A204.1 (cell line): ENCODE measurements at regions not wholly inside any gene's neighbourhood (a gene's known extent, or its start where the extent isn't known, plus 50 kb on each side); places are given as distances from the start of the nearest gene placed in this dataset.
"Not testable (repeated sequence)": the region's sequence is repeated elsewhere in the genome, so short reads cannot be mapped to it uniquely, and the experiment has no call there.

Source experiments
- FAIRE-seq: peaks from 2 replicates; lab custom pipeline; 2012; peaks lifted over from hg19 to GRCh38; lab: Jason Lieb, UNC

GRCh38 chr18:65287652-65288051 is 463.2 kb upstream of the CDH7 start:
- no peak for FAIRE-seq

DNA sequence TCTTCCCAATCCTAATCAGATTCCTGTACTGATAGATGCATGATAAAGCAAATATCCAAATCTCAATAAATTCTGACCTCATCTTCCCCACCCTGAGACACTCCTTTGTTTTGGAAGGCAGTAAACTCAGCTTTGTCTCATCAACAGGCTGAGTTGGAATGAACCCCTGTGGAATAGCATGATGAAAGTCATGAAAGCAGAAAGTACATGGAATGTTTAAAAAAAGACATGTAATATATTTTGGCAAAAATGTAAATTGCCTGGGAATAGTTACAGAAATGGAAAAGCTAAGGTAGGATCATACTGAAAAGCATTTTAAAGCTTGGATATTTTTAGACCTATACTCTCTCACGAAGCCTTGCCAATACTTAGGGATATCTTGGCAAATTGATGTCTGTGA is 468.7 kb upstream of the CDH7 start:
- FAIRE-seq: no peak

GRCh38 chr18:65279668-65280305 is 471.0 kb upstream of the CDH7 start:
- FAIRE-seq: no peak

DNA sequence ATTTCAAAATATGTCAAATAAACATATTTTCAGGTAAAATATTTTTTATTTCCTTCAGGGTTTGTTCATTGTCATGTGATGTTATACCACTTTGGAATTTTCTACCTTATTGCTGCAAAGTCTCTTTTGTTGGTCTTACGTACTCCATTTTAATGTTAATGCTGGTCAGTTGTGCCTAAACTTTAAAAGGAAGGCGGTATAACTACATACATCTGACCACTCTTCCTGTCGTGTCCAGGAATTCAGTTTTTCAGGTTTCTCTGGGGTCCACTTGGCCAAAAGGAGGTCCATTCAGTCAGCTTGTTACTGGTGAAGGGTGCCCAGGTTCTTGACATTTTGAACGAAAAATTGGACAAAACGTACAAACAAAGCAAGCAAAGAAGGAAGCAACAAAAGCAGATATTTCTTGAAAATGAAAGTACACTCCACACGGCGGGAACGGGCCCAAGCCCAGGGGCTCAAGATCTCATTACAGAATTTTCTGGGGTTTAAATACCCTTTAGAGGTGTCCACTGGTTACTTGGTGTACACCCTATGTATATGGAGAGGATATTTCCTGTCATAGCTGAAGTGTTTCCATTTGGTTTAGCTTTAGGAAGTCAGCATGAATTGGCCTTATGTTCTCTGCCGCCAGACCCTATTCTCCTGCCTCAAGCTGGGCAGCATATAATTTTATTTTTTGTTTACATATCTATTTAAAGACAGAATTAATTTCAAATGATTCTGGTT is 471.7 kb upstream of the CDH7 start:
- FAIRE-seq: no peak

- no peak for FAIRE-seq
These were observed 481.4 kb upstream of the CDH7 start for GRCh38 chr18:65269375-65269774.

DNA sequence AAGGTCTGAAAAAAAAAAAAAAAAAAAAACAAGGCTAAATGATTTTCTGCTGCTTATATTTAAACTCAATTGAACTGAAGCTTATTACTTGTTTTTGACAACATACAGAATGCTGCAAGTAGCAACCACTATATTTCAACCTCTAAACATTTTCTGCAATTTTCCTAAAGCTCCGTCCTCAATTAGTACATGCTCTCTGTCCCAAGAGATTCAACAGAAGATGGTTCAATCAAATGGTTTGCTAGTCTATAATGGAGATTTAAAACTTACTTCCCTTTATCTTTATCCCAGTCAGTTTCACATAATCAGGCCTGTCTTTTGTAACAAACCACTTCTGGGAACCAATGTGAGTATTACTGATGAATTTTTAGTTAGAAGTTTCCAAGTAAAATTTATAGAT is 485.1 kb upstream of the CDH7 start:
- no peak for FAIRE-seq

- FAIRE-seq: no peak
These were observed 490.8 kb upstream of the CDH7 start for GRCh38 chr18:65260030-65260429.

DNA sequence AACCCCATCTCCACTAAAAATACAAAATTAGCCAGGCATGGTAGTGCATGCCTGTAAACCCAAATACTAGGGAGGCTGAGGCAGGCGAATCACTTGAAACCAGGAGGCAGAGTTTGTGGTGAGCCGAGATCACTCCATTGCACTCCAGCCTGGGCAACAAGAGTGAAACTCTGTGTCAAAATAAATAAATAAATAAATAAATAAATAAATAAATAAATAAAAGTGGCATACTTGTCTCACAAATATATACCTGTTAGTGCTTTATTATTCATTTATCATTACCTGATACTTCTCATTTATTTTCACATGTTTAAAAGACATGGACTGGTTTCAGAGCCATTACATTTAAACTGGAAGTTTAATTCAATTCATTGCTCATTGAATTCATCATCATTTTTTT is 491.4 kb upstream of the CDH7 start:
- FAIRE-seq: no peak

- no peak for FAIRE-seq
These were observed 493.7 kb upstream of the CDH7 start for GRCh38 chr18:65257149-65257548.

GRCh38 chr18:65255417-65255816 is 495.4 kb upstream of the CDH7 start:
- no peak for FAIRE-seq

DNA sequence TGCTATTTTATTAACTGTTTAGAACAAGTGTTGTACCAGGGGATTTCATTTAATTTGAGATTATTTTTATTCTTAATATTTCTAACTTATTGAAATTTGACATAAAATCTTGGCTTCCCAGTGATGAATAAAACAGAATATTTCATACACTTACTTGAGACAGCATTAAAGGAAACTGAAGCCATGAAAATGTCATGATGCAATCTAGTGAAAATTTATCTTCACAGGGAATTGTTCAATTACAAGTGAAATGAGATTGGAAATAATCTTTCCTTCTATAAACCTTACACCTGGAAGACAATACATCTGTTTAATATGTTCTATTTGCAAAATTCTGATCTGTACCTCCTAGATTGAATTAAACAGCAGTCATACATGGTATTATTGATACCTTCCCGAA is 511.0 kb upstream of the CDH7 start:
- FAIRE-seq: no peak

DNA sequence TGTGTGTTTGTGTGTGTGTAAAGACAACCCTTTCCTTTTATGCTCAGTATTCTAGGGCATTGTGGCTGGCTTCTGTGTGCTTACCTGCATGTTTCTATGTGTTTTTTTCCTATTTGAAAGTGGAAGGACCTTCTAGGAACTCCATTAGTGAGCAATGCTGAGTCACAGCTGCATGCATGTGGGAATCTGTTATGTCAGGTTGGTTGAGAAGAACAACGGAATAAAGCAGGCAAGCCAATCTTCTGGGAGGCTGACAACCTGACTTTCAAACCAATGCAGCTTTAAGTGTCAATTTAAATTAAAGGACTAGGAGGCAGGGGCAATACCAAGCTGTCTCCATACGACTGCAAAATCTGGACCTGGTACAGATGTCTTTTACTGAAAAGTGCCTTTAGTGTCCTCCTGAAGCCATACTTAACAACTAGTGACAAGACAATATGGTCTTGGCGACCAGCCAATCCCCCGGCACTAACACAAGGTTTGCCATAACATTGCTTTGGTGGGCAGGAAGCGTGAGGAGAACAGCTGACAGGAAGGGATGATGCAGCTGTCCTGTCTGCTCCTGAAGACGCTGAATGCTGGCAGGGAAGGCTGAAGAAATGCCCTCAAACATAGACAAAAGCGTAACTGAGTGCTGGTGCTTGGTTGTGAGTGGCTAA is 514.7 kb upstream of the CDH7 start:
- FAIRE-seq: no peak

- no peak for FAIRE-seq
These were observed 520.5 kb upstream of the CDH7 start for GRCh38 chr18:65230311-65230710.

DNA sequence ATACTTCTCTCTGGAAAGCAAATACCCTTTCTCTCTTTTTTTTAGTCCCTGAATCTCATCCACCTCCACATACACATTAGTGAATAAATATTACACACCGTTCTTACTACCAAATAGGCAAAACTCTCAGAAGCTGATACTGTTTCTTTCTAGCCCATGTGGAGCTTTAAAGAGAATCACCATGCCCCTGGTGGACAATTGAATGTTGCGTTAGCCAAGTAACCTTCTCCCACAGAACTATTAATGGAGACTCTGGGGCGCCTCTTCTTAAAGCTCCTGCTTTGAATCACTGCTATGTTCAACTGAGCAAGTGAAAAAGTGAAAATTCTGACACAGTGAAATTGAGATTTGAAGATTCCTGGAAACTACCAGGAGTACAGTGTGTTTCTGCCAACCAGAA is 522.8 kb upstream of the CDH7 start:
- no peak for FAIRE-seq

- FAIRE-seq: no peak
These were observed 529.1 kb upstream of the CDH7 start for GRCh38 chr18:65221736-65222135.

DNA sequence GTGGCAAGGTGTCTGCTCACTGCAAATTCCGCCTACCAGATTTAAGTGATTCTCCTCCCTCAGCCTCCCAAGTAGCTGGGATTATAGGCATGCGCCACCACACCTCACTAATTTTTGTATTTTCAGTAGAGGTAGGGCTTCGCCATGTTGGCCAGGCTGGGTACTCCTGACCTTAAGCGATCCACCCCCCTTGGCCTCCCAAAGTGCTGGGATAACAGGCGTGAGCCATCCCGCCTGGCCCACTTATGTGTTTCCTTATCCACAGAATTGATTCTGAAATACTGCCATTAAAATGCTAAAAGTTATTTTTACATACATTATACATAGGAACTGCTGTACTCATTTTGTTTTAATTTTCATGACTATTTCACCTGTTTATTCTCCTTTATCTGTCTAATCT is 529.7 kb upstream of the CDH7 start:
- no peak for FAIRE-seq

GRCh38 chr18:65215865-65216466 is 534.8 kb upstream of the CDH7 start:
- no peak for FAIRE-seq

DNA sequence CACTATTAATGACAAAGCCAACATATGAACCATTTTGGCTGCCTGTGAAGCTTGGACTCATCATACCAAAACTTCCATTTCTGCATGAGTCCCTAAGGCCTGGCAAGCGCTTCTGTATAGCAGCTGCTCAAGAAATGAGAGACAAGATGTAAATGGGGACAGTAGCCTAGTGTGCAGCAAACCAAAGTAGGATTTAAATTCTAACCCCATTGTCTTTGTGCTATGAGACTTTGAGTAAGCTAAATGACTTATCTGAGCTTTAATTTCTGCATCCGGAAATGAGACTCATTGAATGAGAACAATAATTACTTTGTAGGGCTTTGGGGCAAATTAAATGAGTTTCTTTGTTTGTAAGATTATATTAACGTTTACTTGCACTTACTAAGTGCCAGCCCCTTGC is 536.4 kb upstream of the CDH7 start:
- no peak for FAIRE-seq

DNA sequence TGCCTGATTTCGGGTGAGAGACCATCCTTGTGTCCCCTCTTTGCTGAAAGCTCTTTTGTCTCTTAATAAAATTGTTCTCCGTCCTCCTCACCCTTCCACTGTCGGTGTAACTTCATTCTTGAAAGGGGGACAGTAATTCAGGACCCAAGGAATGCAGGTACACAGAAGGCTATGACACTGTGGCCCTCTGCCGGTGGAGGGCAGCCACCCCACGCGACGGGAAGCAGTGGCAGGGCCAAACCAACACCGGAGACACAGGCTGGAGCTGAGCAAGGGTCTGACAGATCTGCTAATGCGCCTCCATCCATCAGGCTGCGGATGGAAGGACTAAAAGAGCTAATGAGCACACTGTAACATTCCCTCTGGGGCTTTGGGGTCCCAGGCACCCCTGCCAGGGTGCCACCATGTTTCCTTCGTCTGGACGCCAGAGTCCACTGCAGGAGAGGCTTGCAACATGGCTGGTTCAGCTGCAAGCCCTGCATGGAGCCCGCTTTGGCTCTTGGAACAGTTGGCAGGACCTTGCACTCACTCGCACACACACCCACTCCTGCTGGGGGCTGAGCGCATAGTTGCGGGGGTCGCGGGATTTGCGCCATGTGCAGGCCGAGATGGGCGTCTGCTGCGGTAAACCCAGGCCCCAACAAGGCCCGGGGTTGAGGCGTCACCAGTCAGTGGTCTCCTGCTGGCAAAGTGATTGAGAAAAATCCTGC is 544.1 kb upstream of the CDH7 start:
- no peak for FAIRE-seq

DNA sequence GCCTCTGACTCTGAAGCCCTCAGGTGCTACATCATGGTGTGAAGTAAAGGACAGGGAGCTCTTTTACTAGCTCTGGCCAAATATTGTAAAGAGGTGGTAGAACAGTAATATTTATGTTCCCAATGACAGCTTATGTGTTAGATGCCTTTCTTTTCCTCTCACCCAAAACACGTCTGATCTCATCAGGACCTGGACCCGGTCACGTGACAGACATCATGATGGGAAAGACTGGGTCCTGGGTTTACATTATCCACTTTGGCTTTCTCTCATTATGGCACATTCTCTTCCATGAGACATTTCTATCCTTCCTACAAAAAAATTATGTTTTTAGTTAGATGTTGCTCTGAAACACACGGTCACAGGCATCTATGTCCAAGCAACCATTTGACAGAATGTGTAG is 548.7 kb upstream of the CDH7 start:
- FAIRE-seq: no peak

GRCh38 chr18:65175681-65176080 is 575.1 kb upstream of the CDH7 start:
- FAIRE-seq: no peak

GRCh38 chr18:65162086-65162485 is 588.7 kb upstream of the CDH7 start:
- not testable (repeated sequence) for FAIRE-seq
